ENCODE measurements at regions not wholly inside any gene's neighbourhood (a gene's known extent, or its start where the extent isn't known, plus 50 kb on each side); places are given as distances from the start of the nearest gene placed in this dataset.

DNA sequence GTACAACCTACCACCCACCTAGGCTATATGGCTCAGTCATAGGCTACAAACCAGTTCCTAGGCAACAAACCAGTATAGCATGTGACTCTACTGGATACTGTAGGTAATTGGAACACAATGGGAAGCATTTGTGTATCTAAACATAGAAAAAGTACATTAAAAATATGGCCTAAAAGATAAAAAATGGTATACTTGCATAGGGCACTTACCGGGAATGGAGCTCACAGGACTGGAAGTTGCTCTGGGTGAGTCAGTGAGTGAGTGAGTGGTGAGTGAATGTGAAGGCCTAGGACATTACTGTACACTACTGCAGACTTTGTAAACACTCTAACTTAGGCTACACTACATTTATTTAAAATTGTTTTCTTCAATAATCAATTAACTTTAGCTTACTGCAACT lies 139.2 kb upstream of the RBPJ start:
- TF ChIP-seq, protein P1, sequence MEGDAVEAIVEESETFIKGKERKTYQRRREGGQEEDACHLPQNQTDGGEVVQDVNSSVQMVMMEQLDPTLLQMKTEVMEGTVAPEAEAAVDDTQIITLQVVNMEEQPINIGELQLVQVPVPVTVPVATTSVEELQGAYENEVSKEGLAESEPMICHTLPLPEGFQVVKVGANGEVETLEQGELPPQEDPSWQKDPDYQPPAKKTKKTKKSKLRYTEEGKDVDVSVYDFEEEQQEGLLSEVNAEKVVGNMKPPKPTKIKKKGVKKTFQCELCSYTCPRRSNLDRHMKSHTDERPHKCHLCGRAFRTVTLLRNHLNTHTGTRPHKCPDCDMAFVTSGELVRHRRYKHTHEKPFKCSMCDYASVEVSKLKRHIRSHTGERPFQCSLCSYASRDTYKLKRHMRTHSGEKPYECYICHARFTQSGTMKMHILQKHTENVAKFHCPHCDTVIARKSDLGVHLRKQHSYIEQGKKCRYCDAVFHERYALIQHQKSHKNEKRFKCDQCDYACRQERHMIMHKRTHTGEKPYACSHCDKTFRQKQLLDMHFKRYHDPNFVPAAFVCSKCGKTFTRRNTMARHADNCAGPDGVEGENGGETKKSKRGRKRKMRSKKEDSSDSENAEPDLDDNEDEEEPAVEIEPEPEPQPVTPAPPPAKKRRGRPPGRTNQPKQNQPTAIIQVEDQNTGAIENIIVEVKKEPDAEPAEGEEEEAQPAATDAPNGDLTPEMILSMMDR (IDR thresholded peaks at IDR 0.05; ENCODE audit: low read depth, low read length, missing input control): no peak
- TF ChIP-seq YY1 (IDR thresholded peaks at IDR 0.05): no peak
- TF ChIP-seq RAD21 (IDR thresholded peaks at IDR 0.05): no peak
- TF ChIP-seq FOXA1 (IDR thresholded peaks at IDR 0.05): no peak
- no peak for TF ChIP-seq RXRA (IDR thresholded peaks at IDR 0.05)
- no peak for TF ChIP-seq REST (IDR thresholded peaks at IDR 0.05)
- TF ChIP-seq TAF1 (conservative IDR thresholded peaks at IDR 0.05): no peak
- TF ChIP-seq FOXA2 (IDR thresholded peaks at IDR 0.05): no peak
- TF ChIP-seq, protein P2, sequence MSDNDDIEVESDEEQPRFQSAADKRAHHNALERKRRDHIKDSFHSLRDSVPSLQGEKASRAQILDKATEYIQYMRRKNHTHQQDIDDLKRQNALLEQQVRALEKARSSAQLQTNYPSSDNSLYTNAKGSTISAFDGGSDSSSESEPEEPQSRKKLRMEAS (IDR thresholded peaks at IDR 0.05): no peak
- TF ChIP-seq GABPA (IDR thresholded peaks at IDR 0.05 in 1 of 2, conservative IDR thresholded peaks at IDR 0.05 in 1 of 2): no peak
- TF ChIP-seq SP1 (IDR thresholded peaks at IDR 0.05): no peak
- no peak for TF ChIP-seq NR2F2 (IDR thresholded peaks at IDR 0.05)

Measured in liver (tissue), 3 donors.